NCI-H146 treated with DMSO at 0.1 percent for 48 hours (cell line): ENCODE measurements at regions not wholly inside any gene's neighbourhood (a gene's known extent, or its start where the extent isn't known, plus 50 kb on each side); places are given as distances from the start of the nearest gene placed in this dataset.
"Not testable (repeated sequence)": the region's sequence is repeated elsewhere in the genome, so short reads cannot be mapped to it uniquely, and the experiment has no call there.

ENCODE experiments used
- DNase-seq: peaks from one replicate; lab custom pipeline; 2025; ENCODE audit not compliant: unreplicated experiment; lab: John Stamatoyannopoulos, UW

DNA sequence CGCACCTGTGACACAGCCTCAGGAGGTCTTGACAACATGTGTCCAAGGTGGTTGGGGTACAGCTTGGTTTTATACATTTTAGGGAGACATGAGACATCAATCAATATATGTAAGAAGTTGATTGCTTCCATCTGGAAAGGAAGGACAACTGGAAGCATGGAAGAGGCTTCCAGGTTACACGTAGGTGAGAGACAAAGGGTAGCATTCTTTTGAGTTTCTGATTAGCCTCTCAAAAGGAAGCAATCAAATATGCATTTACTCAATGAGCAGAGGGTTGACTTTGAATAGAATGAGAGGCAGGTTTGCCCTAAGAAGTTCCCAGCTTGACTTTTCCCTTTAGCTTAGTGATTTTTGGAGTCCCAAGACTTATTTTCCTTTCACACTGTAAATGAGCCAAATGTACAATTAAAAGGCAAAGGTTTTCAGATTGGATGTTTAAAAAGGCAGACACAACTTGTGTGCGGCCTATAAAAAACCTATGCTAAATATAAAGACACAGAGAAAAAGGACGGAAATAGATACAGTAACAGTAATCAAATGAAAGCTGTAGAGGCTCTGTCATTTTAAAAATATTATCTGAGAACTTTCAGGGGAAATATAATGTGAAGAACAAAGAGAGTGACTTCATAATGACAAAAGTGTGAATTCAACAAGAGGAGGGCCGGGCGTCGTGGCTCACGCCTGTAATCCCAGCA, 65.7 kb upstream of the LANCL2 start:
- no peak for DNase-seq

DNA sequence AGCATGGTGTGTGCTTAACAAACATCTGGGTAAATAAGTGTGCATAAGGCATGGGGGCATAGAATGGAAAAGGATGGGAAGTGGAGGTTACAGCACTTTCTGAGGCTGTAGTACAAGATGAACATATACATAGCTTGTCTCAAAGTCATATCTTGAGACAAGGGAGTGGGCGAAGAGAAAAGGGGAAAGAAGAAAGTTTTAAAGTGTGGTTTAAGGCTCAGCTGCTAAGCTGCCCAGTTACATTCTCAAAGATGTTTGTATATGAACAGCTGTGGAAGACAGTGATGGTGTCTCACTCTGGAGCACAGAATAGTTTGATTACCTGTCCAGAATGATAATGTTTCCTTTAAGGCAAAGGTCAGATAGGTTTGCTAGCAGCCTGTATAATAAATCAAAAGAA, 61.9 kb upstream of the LANCL2 start:
- no peak for DNase-seq

DNA sequence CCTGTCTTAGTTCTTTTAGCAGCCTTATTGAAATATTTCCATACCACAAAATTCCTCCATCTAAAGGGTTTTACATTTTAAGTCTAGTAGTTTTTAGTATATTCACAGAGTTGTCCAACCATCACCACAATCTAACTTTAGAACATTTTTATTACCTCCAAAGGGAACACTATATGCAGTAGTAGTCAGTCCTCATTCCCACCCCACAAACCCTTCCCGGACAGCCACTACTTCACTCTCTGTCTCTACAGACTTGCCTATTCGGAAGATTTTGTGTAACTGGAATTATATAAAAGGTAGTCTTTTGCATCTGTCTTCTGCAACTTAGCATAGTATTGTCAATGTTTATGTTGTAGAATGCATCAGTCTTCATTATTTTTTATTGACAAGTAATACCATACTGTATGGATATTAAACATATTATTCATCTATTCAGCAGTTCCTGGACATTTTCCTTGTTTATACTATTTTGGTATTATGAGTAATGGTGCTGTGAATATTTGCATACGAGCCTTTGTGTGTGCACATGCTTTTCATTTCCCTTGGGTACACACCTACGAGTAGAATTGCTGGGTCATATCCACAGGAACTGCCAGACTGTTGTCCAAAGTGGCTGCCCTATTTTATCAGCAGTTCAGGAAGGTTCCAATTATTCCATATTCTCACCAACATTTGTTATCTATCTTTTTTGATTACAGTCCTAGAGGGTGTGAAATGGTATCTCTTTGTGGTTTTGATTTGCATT, 60.9 kb upstream of the LANCL2 start:
- DNase-seq, result no peak

DNA sequence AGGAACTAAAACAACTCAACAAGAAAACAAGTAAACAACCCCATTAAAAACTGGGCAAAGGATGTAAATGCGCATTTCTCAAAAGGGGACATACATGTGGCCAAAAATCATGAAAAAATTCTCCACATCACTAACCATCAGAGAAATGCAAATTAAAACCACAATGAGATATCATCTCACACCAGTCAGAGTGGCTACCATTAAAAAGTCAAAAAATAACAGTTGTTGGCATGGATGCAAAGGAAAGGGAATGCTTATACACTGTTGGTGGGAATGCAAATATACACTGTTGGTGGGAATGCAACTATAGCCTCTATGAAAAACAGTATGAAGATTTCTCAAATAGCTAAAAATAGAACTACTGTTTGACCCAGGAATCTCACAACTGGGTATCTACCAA, 60.0 kb upstream of the LANCL2 start:
- DNase-seq, result no peak

DNA sequence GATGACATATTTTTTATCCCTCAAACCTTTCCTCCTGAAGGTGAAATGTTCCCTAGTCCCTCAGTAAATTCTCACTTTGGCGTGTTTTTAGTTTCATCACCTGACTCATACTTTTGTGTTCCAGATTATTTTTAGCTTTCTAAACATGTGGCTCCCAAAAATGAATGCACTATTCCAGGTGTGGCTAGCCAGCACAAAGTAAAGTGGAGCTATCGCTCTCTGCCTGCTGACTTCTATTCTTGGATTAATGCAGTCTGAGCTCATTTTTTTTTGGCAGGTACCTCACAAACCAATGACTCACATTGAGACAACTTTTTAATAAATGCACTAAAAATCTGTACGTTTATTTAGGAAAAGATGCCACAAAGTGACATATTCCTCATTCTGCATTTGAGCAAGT, 58.8 kb upstream of the LANCL2 start:
- DNase-seq, result no peak

DNA sequence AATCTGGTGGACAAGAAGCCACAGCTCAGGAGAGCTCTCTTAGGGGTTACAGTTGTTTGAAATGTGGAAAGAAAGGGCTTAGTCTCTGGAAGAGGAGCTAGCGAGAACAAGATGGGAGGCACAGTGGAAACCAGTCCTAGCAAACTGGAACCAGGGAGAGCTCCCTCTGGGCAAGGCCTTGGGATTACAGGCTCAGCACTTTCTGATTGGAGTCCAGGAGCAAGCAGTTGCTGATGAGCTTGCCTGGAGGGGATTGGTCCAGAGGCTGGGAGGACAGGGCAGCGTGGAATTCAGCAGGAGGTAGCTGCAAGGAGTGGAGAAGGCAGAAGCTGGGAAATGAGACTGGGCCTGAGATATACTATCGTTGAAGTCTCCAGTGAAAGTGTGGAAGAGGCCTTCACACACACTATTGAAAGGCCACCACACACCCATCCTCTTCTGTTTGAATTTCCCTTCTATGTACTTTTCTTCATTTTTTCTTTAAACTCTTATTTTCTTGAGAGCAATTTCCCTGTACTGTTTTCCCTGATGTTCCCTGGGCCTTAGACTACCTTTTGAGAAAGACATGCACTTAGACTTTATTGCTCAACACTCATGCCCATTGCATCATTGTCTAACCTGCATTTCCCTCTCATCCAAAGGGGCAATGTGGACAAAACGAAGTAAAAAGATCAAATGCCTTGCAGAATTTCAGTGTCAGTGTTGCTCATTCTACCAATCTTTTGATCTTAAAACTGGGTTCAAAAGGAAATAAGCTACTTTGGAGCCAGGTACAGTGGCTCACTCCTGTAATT, 57.8 kb upstream of the LANCL2 start:
- no peak for DNase-seq

DNA sequence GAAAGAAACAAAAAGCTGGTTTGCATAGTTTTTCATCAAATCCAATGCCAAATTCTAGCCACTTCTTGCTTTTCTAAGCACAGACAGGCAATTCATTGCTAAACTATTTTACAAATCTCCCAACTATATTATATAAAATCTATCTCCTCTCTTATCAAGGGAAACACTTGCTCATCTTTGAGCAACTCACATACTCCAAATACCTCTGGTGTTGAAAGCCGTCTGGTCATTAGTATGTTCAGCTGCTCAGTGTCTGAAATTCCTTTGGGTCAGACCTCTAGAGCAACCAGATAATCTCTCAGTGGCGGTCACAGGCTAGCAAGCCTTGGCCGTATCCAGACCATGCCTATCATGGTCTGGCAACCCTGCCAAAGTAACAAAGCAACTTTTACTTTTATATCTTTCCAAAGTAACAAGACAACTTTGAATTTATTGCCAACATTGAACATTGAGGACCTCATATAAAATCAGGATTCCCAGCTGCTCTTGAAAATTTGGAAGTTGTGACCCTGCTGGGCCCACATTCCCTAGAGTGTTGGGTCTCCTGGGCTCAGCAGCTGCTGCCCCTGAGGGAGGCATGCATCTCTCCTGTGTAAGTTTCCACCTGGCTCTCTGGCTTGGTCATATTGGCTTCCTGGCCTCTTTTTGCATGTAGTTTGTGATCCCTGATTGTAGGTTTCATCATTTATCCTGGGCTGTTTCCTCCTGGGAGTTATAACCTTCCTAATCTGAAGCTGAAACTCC, 56.8 kb upstream of the LANCL2 start:
- DNase-seq, result no peak

DNA sequence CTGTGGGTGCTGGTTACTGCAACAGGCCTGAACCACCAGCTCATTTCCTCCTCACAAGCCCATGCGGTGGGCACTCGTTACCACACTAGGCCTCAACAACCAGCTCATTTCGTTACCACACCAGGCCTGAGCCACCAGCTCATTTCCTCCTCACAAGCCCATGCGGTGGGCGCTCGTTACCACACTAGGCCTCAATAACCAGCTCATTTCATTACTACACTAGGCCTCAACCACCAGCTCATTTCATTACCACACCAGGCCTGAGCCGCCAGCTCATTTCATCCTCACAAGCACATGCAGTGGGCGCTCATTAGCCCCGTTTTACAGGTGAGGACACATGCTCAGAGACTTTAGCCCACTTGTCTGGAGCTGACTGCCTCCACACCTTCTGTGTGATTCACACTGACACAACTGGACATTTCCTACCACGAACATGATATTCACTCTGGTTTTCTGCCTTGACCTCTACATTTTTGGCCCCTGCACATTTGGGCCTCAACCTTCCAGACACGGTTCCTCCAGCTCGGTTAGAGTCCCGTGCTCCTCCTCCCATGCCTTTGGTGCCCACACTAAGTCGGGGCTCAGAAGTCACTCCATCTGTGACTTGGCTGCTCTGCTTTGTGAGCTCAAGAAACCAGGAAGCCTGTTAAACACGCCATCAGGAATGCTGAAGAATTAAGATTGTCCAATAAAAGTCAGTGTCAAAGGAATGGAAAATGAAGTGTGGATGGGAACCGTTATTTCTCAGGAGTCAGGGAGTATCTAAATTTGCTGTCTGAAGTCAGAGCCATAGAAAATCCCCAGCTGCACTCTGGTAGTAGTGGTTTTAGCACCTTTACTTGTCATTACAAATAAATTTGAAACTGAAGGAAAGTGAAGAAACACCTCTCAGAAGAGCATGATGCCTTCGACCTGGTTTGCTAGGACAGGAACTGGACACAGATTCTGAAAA, 55.8 kb upstream of the LANCL2 start:
- DNase-seq, result no peak

DNA sequence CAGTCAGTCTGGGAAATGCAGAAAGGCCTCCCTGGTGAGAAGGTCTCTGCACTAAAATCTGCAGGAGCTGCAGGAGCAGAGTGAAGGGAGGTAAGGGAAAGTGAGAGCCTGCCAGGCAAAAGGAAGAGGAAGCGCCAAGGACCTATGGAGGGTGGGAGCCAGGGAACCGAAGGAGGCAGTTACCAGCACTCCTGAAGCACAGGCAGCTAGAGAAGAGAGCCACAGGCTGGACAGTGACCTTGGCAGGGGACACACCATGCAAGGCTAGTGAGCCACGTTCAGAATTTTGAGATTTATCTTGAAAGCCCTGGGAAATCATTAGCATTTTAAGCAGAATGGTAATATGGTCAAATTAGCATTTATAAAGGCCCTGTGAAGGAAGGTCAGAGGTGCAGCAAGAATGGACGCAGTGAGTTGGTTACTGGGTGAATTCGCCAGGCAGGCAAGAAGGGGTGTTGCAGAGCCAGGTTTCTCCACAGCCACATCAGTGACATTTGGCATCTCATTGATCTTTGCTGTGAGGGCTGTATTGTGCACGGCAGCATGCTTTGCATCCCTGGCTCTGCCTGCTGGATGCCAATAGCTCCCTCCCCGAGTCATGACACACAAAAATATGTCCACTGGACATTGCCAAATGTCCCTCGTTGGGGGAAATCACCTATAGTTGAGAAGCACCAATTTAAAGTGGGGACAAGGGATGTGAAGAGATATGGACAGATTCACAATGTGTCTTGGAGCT, 54.7 kb upstream of the LANCL2 start:
- no peak for DNase-seq

DNA sequence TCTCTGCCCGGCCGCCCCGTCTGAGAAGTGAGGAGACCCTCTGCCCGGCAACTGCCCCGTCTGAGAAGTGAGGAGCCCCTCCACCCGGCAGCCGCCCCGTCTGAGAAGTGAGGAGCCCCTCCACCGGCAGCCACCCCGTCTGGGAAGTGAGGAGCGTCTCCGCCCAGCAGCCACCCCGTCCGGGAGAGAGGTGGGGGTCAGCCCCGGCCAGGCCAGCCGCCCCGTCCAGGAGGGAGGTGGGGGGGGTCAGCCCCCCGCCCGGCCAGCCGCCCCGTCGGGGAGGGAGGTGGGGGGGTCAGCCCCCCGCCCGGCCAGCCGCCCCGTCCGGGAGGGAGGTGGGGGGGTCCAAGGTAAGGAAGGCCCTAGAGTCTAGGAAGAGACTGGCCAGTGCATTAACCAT, 53.2 kb upstream of the LANCL2 start:
- not testable (repeated sequence) for DNase-seq

DNA sequence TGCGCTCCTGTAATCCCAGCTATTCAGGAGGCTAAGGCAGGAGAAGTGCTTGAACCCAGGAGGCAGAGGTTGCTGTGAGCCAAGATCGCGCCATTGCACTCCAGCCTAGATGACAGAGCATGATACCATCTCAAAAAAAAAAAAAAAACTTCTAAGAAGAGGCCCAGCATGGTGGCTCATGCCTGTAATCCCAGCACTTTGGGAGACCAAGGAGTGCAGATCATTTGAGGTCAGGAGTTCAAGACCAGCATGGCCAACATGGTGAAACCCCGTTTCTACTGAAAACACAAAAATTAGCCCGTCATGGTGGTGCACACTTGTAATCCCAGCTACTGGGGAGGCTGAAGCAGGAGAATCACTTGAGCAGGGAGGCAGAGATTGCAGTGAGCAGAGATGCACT, 51.5 kb upstream of the LANCL2 start:
- not testable (repeated sequence) for DNase-seq

DNA sequence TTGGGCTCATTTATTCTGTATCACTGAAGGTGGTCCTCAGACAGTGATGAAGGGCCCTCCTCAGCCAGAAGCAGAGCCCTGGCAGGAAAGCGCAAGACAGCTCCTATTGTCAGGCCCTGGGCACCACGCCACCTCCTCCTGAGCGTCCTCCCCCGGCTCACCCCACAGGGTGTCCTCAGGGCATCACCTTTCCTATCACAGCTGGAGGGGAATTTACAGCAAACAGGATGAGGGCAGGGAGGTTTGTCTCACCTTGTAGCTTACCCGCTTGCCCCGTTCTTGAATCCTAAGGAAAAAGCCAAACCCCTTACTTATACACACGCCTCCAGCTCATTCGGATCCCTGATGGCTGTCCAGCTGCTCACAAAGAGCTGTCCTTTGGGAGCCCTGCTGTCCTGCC, 50.2 kb upstream of the LANCL2 start:
- DNase-seq, result no peak
